BE2C (cell line): ENCODE measurements at regions not wholly inside any gene's neighbourhood (a gene's known extent, or its start where the extent isn't known, plus 50 kb on each side); places are given as distances from the start of the nearest gene placed in this dataset.

ENCODE experiments used
- DNase-seq: peaks from one replicate; pipeline ENCODE4 v3.0.0-alpha.2; 2020
- H3K27me3 ChIP-seq: fragments of 250-450 bp; sonication (Bioruptor Pico); 2 replicates; pipeline ENCODE4 v1.5.1; 2020; ENCODE audit warnings: mild to moderate bottlenecking
- H3K36me3 ChIP-seq: fragments of 250-450 bp; sonication (Bioruptor Pico); 2 replicates; pipeline ENCODE4 v1.5.1; 2020; ENCODE audit warnings: mild to moderate bottlenecking
- H3K4me1 ChIP-seq: fragments of 250-450 bp; sonication (Bioruptor Pico); 2 replicates; pipeline ENCODE4 v1.5.1; 2020
- H3K4me3 ChIP-seq: 2 replicates; pipeline ENCODE4 v1.5.1; 2011; ENCODE audit warnings: low read depth, low read length
- H3K9me3 ChIP-seq: fragments of 250-450 bp; sonication (Bioruptor Pico); 2 replicates; pipeline ENCODE4 v1.5.1; 2020
- TF ChIP-seq, protein P1 (sequence below): IDR thresholded peaks from 2 replicates; pipeline ENCODE4 v1.5.1; 2012; ENCODE audit warnings: mild to moderate bottlenecking, low read depth, low read length

DNA sequence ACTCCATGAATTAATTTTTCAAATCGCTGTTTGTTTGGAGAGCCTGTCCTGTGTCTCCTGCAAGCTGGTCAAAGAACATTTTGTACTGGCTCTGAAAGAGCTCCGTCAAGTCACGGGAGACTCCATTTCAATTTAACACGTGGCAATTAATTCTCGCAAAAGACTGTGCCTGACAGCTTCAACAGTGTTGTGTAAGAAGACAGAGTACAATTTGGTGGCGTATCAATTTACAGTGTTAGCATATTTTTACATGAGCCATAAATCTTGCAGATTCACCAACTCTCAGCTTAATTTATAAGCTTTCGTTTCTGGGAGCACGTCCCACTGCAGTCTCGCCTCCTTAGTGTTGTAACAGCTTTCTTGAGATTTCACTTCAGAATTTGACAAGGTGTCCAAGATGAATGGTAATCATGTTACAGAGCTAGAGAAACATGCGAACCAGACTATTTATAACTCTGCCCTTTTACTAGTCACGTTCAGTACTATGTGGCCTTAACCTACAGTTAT is 70.8 kb downstream of the RWDD4 start:
- Histone ChIP-seq H3K9me3 (no peaks in the 10 kb centered on the region), H3K36me3 (no peaks in the 10 kb centered on the region), H3K27me3 (no peaks in the 10 kb centered on the region), H3K4me3 (no peak overlapping the region), H3K4me1 (no peaks in the 10 kb centered on the region)
- TF ChIP-seq, protein P1, sequence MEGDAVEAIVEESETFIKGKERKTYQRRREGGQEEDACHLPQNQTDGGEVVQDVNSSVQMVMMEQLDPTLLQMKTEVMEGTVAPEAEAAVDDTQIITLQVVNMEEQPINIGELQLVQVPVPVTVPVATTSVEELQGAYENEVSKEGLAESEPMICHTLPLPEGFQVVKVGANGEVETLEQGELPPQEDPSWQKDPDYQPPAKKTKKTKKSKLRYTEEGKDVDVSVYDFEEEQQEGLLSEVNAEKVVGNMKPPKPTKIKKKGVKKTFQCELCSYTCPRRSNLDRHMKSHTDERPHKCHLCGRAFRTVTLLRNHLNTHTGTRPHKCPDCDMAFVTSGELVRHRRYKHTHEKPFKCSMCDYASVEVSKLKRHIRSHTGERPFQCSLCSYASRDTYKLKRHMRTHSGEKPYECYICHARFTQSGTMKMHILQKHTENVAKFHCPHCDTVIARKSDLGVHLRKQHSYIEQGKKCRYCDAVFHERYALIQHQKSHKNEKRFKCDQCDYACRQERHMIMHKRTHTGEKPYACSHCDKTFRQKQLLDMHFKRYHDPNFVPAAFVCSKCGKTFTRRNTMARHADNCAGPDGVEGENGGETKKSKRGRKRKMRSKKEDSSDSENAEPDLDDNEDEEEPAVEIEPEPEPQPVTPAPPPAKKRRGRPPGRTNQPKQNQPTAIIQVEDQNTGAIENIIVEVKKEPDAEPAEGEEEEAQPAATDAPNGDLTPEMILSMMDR: no peak
- no peak for DNase-seq

DNA sequence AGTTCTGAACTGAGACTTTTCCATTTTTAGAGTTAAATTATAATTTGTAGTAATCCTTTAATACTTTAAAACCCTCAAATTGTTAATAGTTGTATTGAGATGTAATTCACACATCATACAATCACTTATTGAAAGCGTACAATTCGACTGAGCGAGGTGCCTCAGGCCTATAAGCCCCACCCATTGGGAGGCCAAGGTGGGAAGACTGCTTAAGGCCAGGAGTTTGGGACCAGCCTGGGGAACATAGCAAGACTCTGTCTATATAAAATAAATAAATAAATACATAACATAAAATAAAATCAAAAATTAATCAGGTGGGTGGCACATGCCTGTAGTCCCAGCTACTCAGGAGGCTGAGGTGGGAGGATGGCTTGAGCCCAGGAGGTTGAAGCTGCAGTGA is 70.3 kb downstream of the RWDD4 start:
- TF ChIP-seq, protein P1: no peak
- no peak overlapping the region for H3K4me3 ChIP-seq

DNA sequence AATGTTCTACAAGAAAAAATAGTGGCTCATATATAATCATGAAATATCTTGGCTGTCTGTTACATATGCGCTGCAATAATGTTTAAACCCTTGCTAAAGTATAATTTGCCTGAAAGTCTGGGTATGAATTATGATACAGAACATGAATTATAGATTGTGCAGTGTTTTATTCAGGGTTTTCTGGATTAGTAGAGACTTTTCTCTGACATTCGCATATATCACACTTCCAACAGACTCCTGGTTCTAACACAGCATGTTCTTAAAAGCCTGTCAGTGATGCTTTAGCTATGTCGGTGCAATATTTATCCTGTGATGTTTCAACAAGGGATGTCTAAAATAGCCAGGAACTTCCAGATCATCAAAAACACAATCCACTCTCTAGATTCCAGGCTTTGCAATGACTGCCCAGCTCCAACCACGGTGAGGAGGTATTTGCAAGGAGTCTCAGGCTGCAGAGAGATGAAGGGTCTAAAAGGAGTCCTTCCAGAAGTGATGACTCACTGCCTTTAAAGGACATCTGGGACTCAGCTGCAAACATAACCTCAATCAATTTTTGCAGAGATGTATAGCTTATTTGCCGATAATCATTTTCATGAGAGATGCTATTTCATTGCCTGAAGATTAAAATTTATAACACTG is 69.4 kb downstream of the RWDD4 start:
- no peak overlapping the region for H3K4me3 ChIP-seq
- DNase-seq: no peak
- H3K36me3 ChIP-seq: no peaks in the 10 kb centered on the region
- no peaks in the 10 kb centered on the region for H3K4me1 ChIP-seq
- TF ChIP-seq, protein P1: no peak
- H3K27me3 ChIP-seq: no peaks in the 10 kb centered on the region
- no peaks in the 10 kb centered on the region for H3K9me3 ChIP-seq

More for the DNA sequence above, 70.3 kb downstream of the RWDD4 start:
- DNase-seq: no peak
- Histone ChIP-seq H3K27me3 (no peaks in the 10 kb centered on the region), H3K36me3 (no peaks in the 10 kb centered on the region), H3K9me3 (no peaks in the 10 kb centered on the region), H3K4me1 (no peaks in the 10 kb centered on the region)
